ENCODE measurements at regions not wholly inside any gene's neighbourhood (a gene's known extent, or its start where the extent isn't known, plus 50 kb on each side); places are given as distances from the start of the nearest gene placed in this dataset.

DNA sequence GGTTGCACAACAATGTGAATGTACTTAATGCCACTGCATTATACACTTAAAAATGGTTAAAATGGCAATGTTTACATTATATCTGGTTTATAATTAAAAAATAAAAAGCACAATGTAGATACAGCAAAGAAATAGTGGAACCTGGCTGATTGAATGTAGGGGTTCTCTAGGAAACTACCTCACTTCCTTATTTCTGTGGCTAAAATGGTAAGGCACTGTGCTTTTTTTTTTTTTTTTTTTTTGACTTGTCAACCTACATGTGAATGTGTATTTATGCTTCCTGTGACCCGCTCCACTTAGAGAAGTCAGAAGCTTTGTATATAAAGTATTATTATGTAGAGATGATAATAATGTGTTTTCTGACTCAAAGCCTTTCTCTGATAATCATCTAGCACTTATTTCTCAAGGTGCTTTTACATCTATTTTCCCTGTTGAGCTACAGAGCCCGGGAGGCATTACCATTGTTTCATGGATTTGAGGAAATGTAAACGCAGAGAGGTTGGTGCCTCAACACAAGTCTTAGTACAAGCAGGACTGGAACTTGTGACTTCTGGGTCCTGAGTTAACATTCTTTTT lies 55.0 kb downstream of the SOX4 start:
- DNase-seq (ENCODE audit: low read depth in 2 of 2), result no peak

DNA sequence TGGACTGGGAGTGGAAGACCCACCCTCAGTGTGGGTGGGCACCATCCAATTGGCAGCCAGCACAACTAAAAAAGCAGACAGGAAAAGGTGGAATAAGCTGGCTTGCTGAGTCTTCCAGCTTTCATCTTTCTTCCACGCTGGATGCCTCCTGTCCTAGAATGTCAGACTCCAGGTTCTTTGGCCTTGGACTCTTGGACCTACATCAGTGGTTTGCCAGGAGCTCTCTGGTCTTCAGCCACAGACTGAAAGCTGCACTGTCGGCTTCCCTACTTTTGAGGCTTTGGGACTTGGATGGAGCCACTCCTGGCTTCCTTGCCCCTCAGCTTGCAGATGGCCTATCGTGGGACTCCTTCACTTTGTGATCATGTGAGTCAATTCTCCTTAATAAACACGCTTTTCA lies 59.8 kb downstream of the SOX4 start:
- DNase-seq (ENCODE audit: low read depth in 2 of 2), result no peak

DNA sequence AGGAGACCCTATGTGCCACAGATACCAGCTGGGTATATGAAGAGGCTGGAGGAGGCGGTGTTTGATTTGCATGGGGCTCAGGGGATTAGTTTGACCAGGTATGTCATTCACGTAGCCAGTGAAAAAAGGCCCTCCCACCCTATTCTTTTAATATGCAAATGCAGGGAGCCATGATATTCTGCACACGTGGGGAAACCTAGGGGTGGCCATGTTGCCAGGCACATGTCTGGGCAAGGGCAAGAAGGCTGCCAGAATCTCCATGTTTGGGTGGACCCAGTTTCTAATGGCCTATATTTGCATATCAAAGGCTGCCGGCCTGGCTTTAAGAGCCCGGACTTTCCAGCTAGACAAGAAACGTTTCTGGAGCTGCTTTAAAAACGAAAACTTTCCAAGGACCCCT lies 60.4 kb downstream of the SOX4 start:
- DNase-seq (ENCODE audit: low read depth in 2 of 2), result no peak

DNA sequence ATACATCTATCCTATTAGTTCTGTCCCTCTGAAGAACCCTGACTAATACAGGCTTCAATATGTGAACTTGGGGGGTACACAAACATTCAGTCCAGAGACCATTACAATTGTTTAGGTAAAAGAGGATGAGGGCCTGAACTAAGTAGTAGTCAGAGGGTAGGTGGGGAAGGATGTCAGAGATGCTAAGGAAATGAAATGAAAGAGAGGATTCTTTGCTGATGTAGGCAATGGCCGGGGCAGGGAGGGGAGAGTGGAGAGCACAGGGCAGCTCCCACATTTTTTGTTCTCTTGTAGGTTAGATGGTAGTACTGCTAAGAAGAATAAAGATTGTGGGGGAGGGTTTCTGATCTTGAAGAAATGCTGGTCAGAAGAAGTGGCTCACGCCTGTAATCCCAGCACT lies 60.8 kb downstream of the SOX4 start:
- DNase-seq (ENCODE audit: low read depth in 2 of 2), result no peak

DNA sequence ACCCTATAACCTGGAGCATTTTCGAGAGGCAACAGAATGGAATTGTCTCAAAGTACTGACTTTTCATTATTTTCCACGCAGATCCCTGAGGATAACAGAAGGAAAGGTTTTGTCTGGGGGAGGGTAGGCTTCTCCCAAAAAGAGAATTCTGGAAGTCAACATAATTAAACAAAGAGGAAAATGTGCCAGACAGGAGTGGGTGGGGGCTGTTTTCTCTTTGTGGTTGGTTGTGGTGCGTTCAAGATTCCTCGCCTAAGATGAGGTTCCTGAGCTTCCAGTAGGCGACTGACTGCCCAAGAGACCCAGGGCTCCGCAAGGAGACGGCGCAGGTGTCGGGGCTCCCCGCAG lies 70.4 kb downstream of the SOX4 start:
- no peak for DNase-seq (ENCODE audit: low read depth in 2 of 2)

DNA sequence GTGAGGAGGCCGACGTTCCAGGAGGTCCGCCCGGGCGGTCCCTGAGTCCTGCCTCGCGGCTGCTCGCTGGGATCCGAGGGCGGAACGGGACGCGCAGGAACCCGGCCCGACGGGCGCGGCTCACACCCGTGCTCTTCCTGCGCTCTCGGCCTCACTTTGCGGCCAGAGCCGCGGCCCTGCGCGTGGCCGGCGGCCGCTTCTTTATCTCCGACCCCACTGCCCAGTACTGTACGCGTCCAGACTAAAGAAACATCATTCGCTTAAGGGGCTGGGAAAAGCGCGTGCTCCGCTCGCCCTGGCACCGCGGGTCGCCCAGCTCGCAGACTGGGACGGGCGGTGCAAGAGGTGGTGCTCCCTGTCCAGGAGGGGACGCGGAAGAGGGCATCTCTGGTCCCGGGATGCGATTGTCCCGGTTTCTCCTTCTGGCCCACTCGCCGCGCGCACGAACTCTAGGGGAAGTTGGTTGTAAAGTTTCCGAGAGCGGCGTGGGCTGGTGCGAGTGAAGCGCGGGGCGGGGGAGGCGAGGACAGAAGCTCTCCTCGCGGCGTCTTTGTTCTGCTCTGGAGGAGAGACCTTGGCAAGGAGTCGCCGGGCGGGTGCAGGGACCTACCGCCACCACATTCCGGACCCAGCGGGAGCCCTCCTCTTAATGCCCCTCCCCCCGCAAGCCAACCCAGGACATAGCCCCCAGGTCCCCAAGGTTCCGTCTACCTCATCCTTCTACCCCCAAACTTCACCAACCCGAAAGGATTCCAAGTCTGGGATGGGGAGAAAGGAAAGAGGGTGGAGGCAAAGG lies 71.0 kb downstream of the SOX4 start:
- no peak for DNase-seq (ENCODE audit: low read depth in 2 of 2)

GRCh38 chr6:21665110-21665391 lies 71.5 kb downstream of the SOX4 start:
- DNase-seq (ENCODE audit: low read depth in 2 of 2), result no peak

GRCh38 chr6:21665392-21666200 lies 72.0 kb downstream of the SOX4 start:
- DNase-seq (ENCODE audit: low read depth in 2 of 2), result no peak

DNA sequence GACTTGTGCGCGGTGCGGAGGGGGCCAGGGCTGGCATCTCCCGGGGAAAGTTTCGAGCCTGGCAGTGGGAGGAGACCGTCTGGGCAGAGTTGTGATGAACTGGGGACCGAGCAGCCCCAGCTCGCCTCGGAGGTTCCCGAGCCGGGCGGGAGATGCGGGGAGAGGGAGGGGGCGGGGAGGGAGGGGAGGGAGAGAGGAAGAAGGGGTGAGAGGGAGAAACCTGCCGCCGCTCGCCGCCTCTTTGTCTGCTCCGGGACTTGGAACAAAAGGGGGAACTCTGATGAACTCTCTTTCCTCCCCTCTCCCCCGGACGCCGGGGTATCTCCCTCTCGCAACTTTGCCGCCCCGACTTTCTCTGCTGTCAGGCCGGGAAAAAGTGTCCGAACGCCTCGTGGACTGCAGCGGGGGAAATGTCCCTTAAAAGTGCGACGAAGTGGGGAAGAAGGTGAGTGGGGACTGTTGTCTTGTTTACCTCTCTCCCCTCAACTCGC lies 72.7 kb downstream of the SOX4 start:
- DNase-seq (ENCODE audit: low read depth in 2 of 2), result no peak

DNA sequence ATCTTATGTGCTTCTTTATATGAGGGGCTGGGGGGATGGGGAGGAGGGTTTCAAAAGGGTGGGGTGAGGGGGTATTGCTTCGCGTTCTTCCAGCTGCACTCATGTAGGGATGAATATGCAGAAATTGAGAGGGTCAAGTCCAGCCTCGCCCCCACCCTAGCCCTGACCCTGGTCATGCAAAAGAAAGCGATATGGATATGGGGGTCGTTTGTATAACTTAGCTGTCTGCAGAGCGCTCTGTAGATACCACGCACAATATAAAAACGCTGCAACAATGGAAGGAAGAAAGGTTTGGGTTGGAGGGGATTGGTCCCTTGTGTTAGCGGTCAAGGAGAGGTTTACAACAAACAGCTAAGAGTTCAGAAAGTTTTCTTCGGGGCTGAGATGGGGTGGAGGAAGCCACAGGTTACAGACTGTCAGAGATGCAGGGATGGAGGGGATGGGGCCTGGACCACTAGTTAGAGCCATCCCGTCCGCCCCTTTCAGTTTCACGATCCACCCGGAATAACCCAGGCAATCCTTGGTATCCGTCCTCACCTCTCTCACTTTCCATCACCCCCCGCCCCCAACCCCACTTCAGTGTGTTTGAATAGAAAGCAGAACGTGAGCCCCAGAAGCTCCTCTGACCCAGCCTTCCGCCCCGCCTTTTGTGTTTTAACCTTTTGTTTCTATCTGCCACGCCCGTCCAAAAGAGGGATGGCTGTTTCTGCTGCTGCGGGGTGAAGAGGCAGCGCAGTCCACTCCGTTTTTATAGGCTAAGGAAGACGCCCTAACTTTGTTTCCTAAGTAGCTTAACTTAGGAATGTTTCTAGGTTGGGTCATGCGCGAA lies 73.5 kb downstream of the SOX4 start:
- no peak for DNase-seq (ENCODE audit: low read depth in 2 of 2)

GRCh38 chr6:21668795-21669194 lies 75.2 kb downstream of the SOX4 start:
- DNase-seq (ENCODE audit: low read depth in 2 of 2), result no peak

DNA sequence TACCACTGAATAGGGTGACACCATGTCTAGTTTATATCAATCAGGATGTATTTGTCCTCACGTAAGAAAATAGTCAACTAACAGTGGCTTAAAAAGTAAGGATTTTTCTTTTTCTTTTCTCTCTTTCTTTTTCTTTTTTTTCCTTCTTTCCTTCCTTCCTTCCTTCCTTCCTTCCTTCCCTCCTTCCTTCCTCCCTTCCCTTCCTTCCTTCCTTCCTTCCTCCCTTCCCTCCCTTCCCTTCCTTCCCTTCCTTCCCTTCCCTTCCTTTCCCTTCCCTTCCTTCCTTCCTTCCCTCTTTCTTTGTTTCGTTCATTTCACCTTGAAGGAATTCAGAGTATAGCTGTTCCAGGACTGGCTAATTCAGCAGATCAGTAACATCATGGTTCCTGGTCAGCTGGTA lies 83.2 kb downstream of the SOX4 start:
- no peak for DNase-seq (ENCODE audit: low read depth in 2 of 2)

- no peak for DNase-seq (ENCODE audit: low read depth in 2 of 2)
Observed at GRCh38 chr6:21678990-21679389, 85.4 kb downstream of the SOX4 start.

DNA sequence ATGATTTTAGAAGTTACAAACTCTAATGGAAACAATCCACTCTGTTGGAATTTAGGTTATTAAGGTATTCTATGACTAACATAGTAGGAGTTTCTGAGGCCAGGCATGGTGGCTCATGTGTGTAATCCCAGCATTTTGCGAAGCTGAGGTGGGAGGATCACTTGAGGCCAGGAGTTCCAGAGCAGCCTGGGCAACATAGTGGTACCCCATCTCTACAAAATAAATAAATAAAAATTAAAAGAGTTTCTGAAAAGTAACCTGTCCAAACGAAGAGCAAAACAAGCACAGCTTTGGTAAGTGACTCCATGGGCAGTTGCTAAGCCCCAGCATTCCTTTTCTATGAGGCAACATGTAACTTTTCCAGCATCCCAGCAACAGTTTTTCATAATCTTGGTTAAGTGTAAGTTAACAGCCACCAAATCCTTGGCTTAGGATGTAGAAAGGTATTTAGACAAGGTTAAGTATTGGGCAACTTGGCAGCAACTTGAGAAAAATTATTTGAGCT lies 86.3 kb downstream of the SOX4 start:
- DNase-seq (ENCODE audit: low read depth in 2 of 2), result no peak

- no peak for DNase-seq (ENCODE audit: low read depth in 2 of 2)
Observed at GRCh38 chr6:21680611-21681010, 87.1 kb downstream of the SOX4 start.

- DNase-seq (ENCODE audit: low read depth in 2 of 2), result no peak
Observed at GRCh38 chr6:21690489-21690888, 96.9 kb downstream of the SOX4 start.

- no peak for DNase-seq (ENCODE audit: low read depth in 2 of 2)
Observed at GRCh38 chr6:21691685-21692346, 98.3 kb downstream of the SOX4 start.

GRCh38 chr6:21692721-21693120 lies 99.2 kb downstream of the SOX4 start:
- DNase-seq (ENCODE audit: low read depth in 2 of 2), result no peak

DNA sequence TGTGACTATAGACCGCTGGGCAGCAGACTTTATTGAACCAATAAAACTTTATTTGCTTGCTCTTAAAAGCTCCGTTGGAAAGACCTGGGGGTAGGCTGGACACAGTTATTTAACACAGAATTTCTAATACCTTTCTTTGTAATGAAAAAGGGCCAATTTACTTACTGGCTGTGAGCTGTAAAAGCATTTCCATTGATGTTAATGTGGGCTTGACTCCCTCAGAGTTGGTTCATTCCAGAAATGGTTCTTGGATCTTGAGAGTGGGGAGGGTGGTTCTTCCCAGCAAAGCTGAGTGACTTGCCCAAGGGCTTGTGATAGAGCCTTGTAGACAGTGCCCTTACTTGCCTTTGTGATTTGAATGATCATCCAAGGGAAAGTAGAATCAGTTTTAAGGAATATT lies 100.6 kb downstream of the SOX4 start:
- no peak for DNase-seq (ENCODE audit: low read depth in 2 of 2)

- no peak for DNase-seq (ENCODE audit: low read depth in 2 of 2)
Observed at GRCh38 chr6:21707524-21708319, 114.2 kb downstream of the SOX4 start.

GRCh38 chr6:21708320-21708580 lies 114.7 kb downstream of the SOX4 start:
- DNase-seq (ENCODE audit: low read depth in 2 of 2), result no peak

Data from stimulated activated CD4-positive, alpha-beta T cell treated with anti-CD3 and anti-CD28 coated beads, Interleukin-1b, Interleukin-23, amount 100 ng/mL, for 1 hour (primary cell).